ENCODE measurements at regions not wholly inside any gene's neighbourhood (a gene's known extent, or its start where the extent isn't known, plus 50 kb on each side); places are given as distances from the start of the nearest gene placed in this dataset.

GRCh38 chr2:177090967-177091366, 121.6 kb upstream of the HNRNPA3 start:
- no peak for TF ChIP-seq CTCF (IDR thresholded peaks at IDR 0.05)
- TF ChIP-seq, protein P1, sequence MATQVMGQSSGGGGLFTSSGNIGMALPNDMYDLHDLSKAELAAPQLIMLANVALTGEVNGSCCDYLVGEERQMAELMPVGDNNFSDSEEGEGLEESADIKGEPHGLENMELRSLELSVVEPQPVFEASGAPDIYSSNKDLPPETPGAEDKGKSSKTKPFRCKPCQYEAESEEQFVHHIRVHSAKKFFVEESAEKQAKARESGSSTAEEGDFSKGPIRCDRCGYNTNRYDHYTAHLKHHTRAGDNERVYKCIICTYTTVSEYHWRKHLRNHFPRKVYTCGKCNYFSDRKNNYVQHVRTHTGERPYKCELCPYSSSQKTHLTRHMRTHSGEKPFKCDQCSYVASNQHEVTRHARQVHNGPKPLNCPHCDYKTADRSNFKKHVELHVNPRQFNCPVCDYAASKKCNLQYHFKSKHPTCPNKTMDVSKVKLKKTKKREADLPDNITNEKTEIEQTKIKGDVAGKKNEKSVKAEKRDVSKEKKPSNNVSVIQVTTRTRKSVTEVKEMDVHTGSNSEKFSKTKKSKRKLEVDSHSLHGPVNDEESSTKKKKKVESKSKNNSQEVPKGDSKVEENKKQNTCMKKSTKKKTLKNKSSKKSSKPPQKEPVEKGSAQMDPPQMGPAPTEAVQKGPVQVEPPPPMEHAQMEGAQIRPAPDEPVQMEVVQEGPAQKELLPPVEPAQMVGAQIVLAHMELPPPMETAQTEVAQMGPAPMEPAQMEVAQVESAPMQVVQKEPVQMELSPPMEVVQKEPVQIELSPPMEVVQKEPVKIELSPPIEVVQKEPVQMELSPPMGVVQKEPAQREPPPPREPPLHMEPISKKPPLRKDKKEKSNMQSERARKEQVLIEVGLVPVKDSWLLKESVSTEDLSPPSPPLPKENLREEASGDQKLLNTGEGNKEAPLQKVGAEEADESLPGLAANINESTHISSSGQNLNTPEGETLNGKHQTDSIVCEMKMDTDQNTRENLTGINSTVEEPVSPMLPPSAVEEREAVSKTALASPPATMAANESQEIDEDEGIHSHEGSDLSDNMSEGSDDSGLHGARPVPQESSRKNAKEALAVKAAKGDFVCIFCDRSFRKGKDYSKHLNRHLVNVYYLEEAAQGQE (IDR thresholded peaks at IDR 0.05; ENCODE audit: insufficient read depth in 1 of 2, low read depth in 2 of 2, low read length in 1 of 2): no peak
